GM12878 (cell line): ENCODE measurements at regions not wholly inside any gene's neighbourhood (a gene's known extent, or its start where the extent isn't known, plus 50 kb on each side); places are given as distances from the start of the nearest gene placed in this dataset.

Source experiments
- ATAC-seq: fragments of 200-7000 bp; cut with Tn5 transposase; 3 replicates; pipeline ENCODE4 v1.9.1; 2020; ENCODE audit warnings: mild to moderate bottlenecking, moderate library complexity
- BruUV-seq: library from RNA; stranded (reverse); fragments of 400-500 nt; replicated peaks from 2 replicates; lab custom pipeline; 2021; lab: Mats Ljungman, UMichigan
- CTCF ChIA-PET: fragments of 300-600 bp; sonication (Branson Sonifier 250); formaldehyde crosslinking; extraction: SDS; loops from one replicate; lab custom pipeline; 2021; ENCODE audit warnings: inconsistent platforms; lab: Yijun Ruan, JAX
- POLR2A ChIA-PET: fragments of 350-600 bp; formaldehyde crosslinking; extraction: SDS; loops from one replicate; lab custom pipeline; 2021; ENCODE audit warnings: inconsistent platforms; lab: Charles Lee
- RAD21 ChIA-PET: fragments of 300-600 bp; sonication (Branson Sonifier 250); formaldehyde crosslinking; loops from one replicate; lab custom pipeline; 2023; ENCODE audit warnings: antibody characterized with exemption; ENCODE audit not compliant: unreplicated experiment; lab: Charles Lee
- SMC1A ChIA-PET: fragments of 300-600 bp; sonication (Branson Sonifier 250); formaldehyde crosslinking; loops from one replicate; lab custom pipeline; 2023; ENCODE audit not compliant: unreplicated experiment, uncharacterized antibody; lab: Charles Lee
- DNase-seq: peaks from one replicate; pipeline ENCODE4 v3.0.0-alpha.2; 2011; ENCODE audit warnings: low read depth, low spot score
- FAIRE-seq: peaks from 3 replicates; lab custom pipeline; 2011; peaks lifted over from hg19 to GRCh38; lab: Jason Lieb, UNC
- H2AFZ ChIP-seq: 2 replicates; pipeline ENCODE4 v1.6.0; 2011; ENCODE audit warnings: low read depth, low read length, control low read depth; ENCODE audit not compliant: control insufficient read depth
- H3K27ac ChIP-seq: 2 replicates; pipeline ENCODE4 v1.5.1; 2011; ENCODE audit warnings: control low read depth; ENCODE audit not compliant: control insufficient read depth, insufficient read depth
- H3K27me3 ChIP-seq, 2 experiments: replicated peaks in 1 of 2; 2 replicates each; pipeline versions ENCODE4 v1.6.0 to v1.6.1; 2011; ENCODE audit warnings: low read length in 1 of 2; ENCODE audit not compliant: control insufficient read depth in 2 of 2, insufficient read depth in 2 of 2
- H3K36me3 ChIP-seq, 2 experiments: 2 replicates each; pipeline ENCODE4 v1.5.1; 2011; ENCODE audit warnings: low read length in 1 of 2; ENCODE audit not compliant: control insufficient read depth in 2 of 2, insufficient read depth in 2 of 2
- H3K4me1 ChIP-seq: 2 replicates; pipeline ENCODE4 v1.6.1; 2011; ENCODE audit warnings: mild to moderate bottlenecking, low read length, moderate library complexity, mixed read lengths; ENCODE audit not compliant: control insufficient read depth, insufficient read depth
- H3K4me2 ChIP-seq: 2 replicates; pipeline ENCODE4 v1.6.0; 2011; ENCODE audit warnings: control low read depth; ENCODE audit not compliant: control insufficient read depth, insufficient read depth
- H3K4me3 ChIP-seq: fragments of 200-600 bp; sonication (generic); 2 replicates; pipeline ENCODE4 v1.5.1; 2016
- H3K79me2 ChIP-seq: 2 replicates; pipeline ENCODE4 v1.6.0; 2011; ENCODE audit warnings: low read length; ENCODE audit not compliant: control insufficient read depth, insufficient read depth
- H3K9ac ChIP-seq: 2 replicates; pipeline ENCODE4 v1.8.0; 2011; ENCODE audit warnings: low read length, control low read depth, mixed read lengths; ENCODE audit not compliant: control insufficient read depth, insufficient read depth
- H3K9me3 ChIP-seq: replicated peaks from 3 replicates; pipeline ENCODE4 v1.5.1; 2011; ENCODE audit warnings: mild to moderate bottlenecking, low read length; ENCODE audit not compliant: control insufficient read depth, insufficient read depth
- H4K20me1 ChIP-seq: 2 replicates; pipeline ENCODE4 v1.6.0; 2011; ENCODE audit not compliant: control insufficient read depth, insufficient read depth
- CBFB ChIP-seq: IDR thresholded peaks from 2 replicates; pipeline ENCODE4 v1.6.1; 2016; ENCODE audit warnings: antibody characterized with exemption, low read depth
- CBX5 ChIP-seq: sonication (generic); IDR thresholded peaks from 2 replicates; pipeline ENCODE4 v1.6.1; 2016; ENCODE audit warnings: low read depth, moderate library complexity, mild to moderate bottlenecking, inconsistent platforms
- CREM ChIP-seq: IDR thresholded peaks from 2 replicates; pipeline ENCODE4 v1.6.1; 2014; ENCODE audit warnings: antibody characterized with exemption, low read depth
- MEF2A ChIP-seq: IDR thresholded peaks from 2 replicates; pipeline ENCODE4 v1.6.1; 2011; ENCODE audit warnings: low read depth, mild to moderate bottlenecking, low read length, moderate library complexity; ENCODE audit not compliant: insufficient read depth
- MTA2 ChIP-seq: fragments of 450-650 bp; IDR thresholded peaks from 2 replicates; pipeline ENCODE4 v1.6.1; 2016; ENCODE audit warnings: low read depth, mild to moderate bottlenecking, moderate library complexity
- NFIC ChIP-seq: IDR thresholded peaks from 2 replicates; pipeline ENCODE4 v1.6.1; 2012; ENCODE audit warnings: low read depth, mild to moderate bottlenecking, inconsistent platforms, low read length, moderate library complexity
- NR2C1 ChIP-seq: fragments of 450-650 bp; IDR thresholded peaks from 2 replicates; pipeline ENCODE4 v1.6.1; 2017; ENCODE audit warnings: antibody characterized with exemption, mild to moderate bottlenecking, moderate library complexity
- NRF1 ChIP-seq: conservative IDR thresholded peaks from 2 replicates; pipeline ENCODE4 v1.6.1; 2011; ENCODE audit warnings: mild to moderate bottlenecking, low read depth, low read length, improper control_type of control experiment
- PAX8 ChIP-seq: fragments of 450-650 bp; IDR thresholded peaks from 2 replicates; pipeline ENCODE4 v1.6.1; 2017; ENCODE audit warnings: mild to moderate bottlenecking, moderate library complexity
- POLR2AphosphoS2 ChIP-seq: IDR thresholded peaks from 2 replicates; pipeline ENCODE4 v1.6.1; 2011; ENCODE audit warnings: low read depth, mild to moderate bottlenecking, low read length, improper control_type of control experiment, moderate library complexity
- ZNF24 ChIP-seq: fragments of 450-650 bp; IDR thresholded peaks from 2 replicates; pipeline ENCODE4 v1.6.1; 2017; ENCODE audit warnings: antibody characterized with exemption, mild to moderate bottlenecking
- WGBS: methylation state at CpG from one replicate; pipeline ENCODE4 v1.1.6; 2016; ENCODE audit warnings: low lambda C conversion rate; ENCODE audit not compliant: insufficient replicate concordance, insufficient coverage; ENCODE audit errors: missing lambda C conversion rate; 5-methylcytosine and 5-hydroxymethylcytosine counted together
- in situ Hi-C: fragments of 300-500 bp; cut with MboI; formaldehyde crosslinking; loops from 9 replicates; pipeline ENCODE4 v1.14.3; 2018; ENCODE audit warnings: mixed read lengths
- intact Hi-C: fragments of 100-400 bp; cut with micrococcal nuclease; formaldehyde crosslinking; loops from one replicate; pipeline ENCODE4 v1.14.2; 2022; ENCODE audit not compliant: unreplicated experiment
- TF ChIP-seq, protein P1 (sequence below): fragments of 450-650 bp; IDR thresholded peaks from 2 replicates; pipeline ENCODE4 v1.6.1; 2017; ENCODE audit warnings: borderline replicate concordance
- TF ChIP-seq, protein P2 (sequence below): fragments of 150-350 bp; IDR thresholded peaks from 2 replicates; pipeline ENCODE4 v1.6.1; 2016; ENCODE audit warnings: low read depth, low read length
- TF ChIP-seq, protein P3 (sequence below): fragments of 450-650 bp; IDR thresholded peaks from 2 replicates; pipeline ENCODE4 v1.6.1; 2017; ENCODE audit warnings: mild to moderate bottlenecking, low read depth, inconsistent platforms; ENCODE audit not compliant: poor library complexity, severe bottlenecking

DNA sequence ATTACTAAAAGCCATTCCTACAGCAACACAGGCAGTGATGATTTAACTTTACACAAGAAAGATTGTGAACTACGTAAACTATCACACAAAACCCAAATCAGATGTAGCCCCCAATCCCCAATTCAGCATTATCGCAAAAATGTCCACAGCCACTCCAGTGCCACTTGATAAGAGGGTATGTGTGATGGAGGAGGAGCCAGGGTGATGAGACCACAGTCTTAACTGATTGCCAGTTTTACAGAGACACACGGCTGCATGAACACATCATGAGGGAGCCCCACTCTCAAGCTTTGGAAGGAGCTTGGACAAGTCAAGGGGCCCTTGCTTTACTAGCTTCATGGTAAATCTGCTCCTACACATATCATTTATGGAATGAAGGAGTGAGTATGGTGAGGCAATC, 116.0 kb downstream of the FAM161A start:
- Histone ChIP-seq H3K36me3 (no peaks in the 10 kb centered on the region), H3K9me3 (no peaks in the 10 kb centered on the region), H3K27me3 (no peaks in the 10 kb centered on the region; a peak in 1 of 4 replicates), H3K4me2 (no peak overlapping the region), H3K79me2 (no peaks in the 10 kb centered on the region), H4K20me1 (no peaks in the 10 kb centered on the region), H3K27ac (no peak overlapping the region), H3K4me3 (no peak overlapping the region), H3K4me1 (no peaks in the 10 kb centered on the region), H2AFZ (no peak overlapping the region), H3K9ac (no peak overlapping the region)
- ChIA-PET RAD21 (no interaction called here), SMC1A (no interaction called here), CTCF (interaction anchor here (0.5 kb wide), 1 partner anchor 15 kb away, joined by 3 read pairs; no protein-coding TSS in a partner anchor), POLR2A (interaction anchor here (0.5 kb wide), 1 partner anchor 595 kb away, joined by 5 read pairs; no protein-coding TSS in a partner anchor)
- in situ Hi-C loops = no loop called here
- TF ChIP-seq MEF2A = no peak
- no peak for TF ChIP-seq NFIC
- TF ChIP-seq MTA2 = no peak
- TF ChIP-seq, protein P1, sequence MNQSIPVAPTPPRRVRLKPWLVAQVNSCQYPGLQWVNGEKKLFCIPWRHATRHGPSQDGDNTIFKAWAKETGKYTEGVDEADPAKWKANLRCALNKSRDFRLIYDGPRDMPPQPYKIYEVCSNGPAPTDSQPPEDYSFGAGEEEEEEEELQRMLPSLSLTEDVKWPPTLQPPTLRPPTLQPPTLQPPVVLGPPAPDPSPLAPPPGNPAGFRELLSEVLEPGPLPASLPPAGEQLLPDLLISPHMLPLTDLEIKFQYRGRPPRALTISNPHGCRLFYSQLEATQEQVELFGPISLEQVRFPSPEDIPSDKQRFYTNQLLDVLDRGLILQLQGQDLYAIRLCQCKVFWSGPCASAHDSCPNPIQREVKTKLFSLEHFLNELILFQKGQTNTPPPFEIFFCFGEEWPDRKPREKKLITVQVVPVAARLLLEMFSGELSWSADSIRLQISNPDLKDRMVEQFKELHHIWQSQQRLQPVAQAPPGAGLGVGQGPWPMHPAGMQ = no peak
- TF ChIP-seq CREM = no peak
- TF ChIP-seq CBX5 = no peak
- no peak for TF ChIP-seq ZNF24
- no peak for TF ChIP-seq CBFB
- TF ChIP-seq POLR2AphosphoS2 = no peak
- no peak for TF ChIP-seq NRF1
- TF ChIP-seq, protein P2, sequence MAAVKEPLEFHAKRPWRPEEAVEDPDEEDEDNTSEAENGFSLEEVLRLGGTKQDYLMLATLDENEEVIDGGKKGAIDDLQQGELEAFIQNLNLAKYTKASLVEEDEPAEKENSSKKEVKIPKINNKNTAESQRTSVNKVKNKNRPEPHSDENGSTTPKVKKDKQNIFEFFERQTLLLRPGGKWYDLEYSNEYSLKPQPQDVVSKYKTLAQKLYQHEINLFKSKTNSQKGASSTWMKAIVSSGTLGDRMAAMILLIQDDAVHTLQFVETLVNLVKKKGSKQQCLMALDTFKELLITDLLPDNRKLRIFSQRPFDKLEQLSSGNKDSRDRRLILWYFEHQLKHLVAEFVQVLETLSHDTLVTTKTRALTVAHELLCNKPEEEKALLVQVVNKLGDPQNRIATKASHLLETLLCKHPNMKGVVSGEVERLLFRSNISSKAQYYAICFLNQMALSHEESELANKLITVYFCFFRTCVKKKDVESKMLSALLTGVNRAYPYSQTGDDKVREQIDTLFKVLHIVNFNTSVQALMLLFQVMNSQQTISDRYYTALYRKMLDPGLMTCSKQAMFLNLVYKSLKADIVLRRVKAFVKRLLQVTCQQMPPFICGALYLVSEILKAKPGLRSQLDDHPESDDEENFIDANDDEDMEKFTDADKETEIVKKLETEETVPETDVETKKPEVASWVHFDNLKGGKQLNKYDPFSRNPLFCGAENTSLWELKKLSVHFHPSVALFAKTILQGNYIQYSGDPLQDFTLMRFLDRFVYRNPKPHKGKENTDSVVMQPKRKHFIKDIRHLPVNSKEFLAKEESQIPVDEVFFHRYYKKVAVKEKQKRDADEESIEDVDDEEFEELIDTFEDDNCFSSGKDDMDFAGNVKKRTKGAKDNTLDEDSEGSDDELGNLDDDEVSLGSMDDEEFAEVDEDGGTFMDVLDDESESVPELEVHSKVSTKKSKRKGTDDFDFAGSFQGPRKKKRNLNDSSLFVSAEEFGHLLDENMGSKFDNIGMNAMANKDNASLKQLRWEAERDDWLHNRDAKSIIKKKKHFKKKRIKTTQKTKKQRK = no peak
- TF ChIP-seq PAX8 = no peak
- TF ChIP-seq, protein P3, sequence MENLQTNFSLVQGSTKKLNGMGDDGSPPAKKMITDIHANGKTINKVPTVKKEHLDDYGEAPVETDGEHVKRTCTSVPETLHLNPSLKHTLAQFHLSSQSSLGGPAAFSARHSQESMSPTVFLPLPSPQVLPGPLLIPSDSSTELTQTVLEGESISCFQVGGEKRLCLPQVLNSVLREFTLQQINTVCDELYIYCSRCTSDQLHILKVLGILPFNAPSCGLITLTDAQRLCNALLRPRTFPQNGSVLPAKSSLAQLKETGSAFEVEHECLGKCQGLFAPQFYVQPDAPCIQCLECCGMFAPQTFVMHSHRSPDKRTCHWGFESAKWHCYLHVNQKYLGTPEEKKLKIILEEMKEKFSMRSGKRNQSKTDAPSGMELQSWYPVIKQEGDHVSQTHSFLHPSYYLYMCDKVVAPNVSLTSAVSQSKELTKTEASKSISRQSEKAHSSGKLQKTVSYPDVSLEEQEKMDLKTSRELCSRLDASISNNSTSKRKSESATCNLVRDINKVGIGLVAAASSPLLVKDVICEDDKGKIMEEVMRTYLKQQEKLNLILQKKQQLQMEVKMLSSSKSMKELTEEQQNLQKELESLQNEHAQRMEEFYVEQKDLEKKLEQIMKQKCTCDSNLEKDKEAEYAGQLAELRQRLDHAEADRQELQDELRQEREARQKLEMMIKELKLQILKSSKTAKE = no peak
- no peak for TF ChIP-seq NR2C1
- DNase-seq = no peak
- 95% methylated on average over 3 of the region's 3 CpGs for WGBS
- BruUV-seq = no TSS peak
- ATAC-seq = no peak
- intact Hi-C loops = no loop called here
- FAIRE-seq = no peak
